ENCODE measurements at regions not wholly inside any gene's neighbourhood (a gene's known extent, or its start where the extent isn't known, plus 50 kb on each side); places are given as distances from the start of the nearest gene placed in this dataset.

- Mint-ChIP-seq H3K27ac (no peak overlapping the region), H3K36me3 (ENCODE audit: low read depth) (no peaks in the 10 kb centered on the region), H3K27me3 (peaks cover 3% of the 10 kb centered on the region), H3K4me3 (no peak overlapping the region), H3K9me3 (no peaks in the 10 kb centered on the region), H3K4me1 (no peaks in the 10 kb centered on the region)
- no peak for DNase-seq
- no peak for ATAC-seq (ENCODE audit: low read depth)
- ChIA-PET POLR2A (no interaction called here), CTCF (no interaction called here)
- TF ChIP-seq, protein P1, sequence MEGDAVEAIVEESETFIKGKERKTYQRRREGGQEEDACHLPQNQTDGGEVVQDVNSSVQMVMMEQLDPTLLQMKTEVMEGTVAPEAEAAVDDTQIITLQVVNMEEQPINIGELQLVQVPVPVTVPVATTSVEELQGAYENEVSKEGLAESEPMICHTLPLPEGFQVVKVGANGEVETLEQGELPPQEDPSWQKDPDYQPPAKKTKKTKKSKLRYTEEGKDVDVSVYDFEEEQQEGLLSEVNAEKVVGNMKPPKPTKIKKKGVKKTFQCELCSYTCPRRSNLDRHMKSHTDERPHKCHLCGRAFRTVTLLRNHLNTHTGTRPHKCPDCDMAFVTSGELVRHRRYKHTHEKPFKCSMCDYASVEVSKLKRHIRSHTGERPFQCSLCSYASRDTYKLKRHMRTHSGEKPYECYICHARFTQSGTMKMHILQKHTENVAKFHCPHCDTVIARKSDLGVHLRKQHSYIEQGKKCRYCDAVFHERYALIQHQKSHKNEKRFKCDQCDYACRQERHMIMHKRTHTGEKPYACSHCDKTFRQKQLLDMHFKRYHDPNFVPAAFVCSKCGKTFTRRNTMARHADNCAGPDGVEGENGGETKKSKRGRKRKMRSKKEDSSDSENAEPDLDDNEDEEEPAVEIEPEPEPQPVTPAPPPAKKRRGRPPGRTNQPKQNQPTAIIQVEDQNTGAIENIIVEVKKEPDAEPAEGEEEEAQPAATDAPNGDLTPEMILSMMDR (IDR thresholded peaks at IDR 0.05) = no peak
- intact Hi-C loops (cut with micrococcal nuclease) = no loop called here
These were observed 555.0 kb downstream of the MID1IP1 start for GRCh38 chrX:39356119-39356807.

DNA sequence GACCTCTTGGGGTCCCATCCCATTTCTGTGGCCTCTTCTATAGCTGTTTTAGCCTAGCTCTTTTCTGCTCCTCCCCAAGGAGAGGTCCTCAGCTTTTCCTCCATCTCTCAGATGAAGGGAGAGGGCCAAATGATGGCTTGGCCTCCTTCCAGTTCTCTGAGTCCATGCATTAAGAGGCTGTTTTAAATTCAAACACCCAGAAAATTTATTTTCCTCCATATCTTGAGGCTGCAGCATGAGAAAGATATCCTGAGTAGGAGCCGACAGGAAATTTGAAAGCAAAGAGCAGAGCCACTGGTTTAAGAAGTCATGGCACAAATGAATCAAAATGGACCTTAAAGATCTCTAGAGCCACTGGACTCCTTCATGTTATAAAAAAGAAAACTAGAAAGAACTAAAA lies 558.8 kb downstream of the MID1IP1 start:
- no peak overlapping the region for H3K27ac Mint-ChIP-seq
- ATAC-seq (ENCODE audit: low read depth) (no peak), DNase-seq (no peak)
- TF ChIP-seq, protein P1 (IDR thresholded peaks at IDR 0.05) = no peak
- H3K9me3 Mint-ChIP-seq = no peaks in the 10 kb centered on the region
- peaks cover 8% of the 10 kb centered on the region for H3K4me1 Mint-ChIP-seq
- no peak overlapping the region for H3K4me3 Mint-ChIP-seq
- intact Hi-C loops (cut with micrococcal nuclease) = no loop called here
- ChIA-PET CTCF (no interaction called here), POLR2A (no interaction called here)
- no peaks in the 10 kb centered on the region for H3K36me3 Mint-ChIP-seq (ENCODE audit: low read depth)
- peaks cover 2% of the 10 kb centered on the region for H3K27me3 Mint-ChIP-seq

DNA sequence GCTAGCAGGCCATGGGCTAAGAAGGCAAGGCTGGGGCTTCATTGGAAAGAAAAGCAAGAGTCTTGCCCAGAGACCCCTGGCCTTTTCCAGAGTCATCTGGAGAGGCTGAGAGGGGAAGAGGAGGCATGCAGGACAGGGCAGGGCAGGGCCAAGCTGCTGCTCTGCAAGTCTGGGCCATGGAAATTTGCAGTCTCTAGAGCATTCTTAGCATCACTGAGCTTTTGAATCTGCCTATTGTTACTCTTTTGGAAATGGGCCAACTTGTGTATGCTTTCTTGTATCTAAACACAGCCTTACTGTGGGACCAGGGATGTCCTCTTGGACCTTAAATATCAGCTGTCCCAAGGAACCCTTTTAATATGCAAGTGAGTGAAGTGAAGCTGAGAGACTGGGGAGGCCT lies 560.5 kb downstream of the MID1IP1 start:
- no peaks in the 10 kb centered on the region for H3K36me3 Mint-ChIP-seq (ENCODE audit: low read depth)
- peaks cover 2% of the 10 kb centered on the region for H3K27me3 Mint-ChIP-seq
- intact Hi-C loops (cut with micrococcal nuclease) = no loop called here
- no peak overlapping the region for H3K27ac Mint-ChIP-seq
- H3K4me3 Mint-ChIP-seq = no peak overlapping the region
- peaks cover 8% of the 10 kb centered on the region for H3K4me1 Mint-ChIP-seq
- H3K9me3 Mint-ChIP-seq = no peaks in the 10 kb centered on the region
- ChIA-PET CTCF (no interaction called here), POLR2A (no interaction called here)
- ATAC-seq (ENCODE audit: low read depth) (no peak), DNase-seq (no peak)
- TF ChIP-seq, protein P1 (IDR thresholded peaks at IDR 0.05) = no peak

DNA sequence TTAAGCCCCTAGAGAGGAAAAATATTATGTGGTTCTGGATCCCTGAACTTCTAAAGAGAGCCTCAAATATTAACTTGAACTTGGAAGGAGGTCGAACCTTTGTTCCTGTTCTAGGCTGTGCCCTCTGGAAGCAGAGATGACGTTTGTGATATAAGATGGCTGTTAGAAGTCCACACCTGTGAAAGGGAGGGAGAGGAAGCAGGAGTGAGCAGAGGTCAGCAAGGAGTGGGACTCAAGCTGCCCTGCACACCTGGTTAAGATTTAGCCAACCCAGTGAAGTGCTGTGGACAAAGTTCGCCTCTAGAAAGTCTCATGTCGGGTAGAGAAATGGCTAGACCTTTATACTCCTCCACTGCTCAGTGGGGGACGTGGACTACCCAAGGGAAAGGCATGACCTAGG lies 566.2 kb downstream of the MID1IP1 start:
- TF ChIP-seq, protein P1 (IDR thresholded peaks at IDR 0.05) = no peak
- Mint-ChIP-seq H3K27ac (no peak overlapping the region), H3K9me3 (no peaks in the 10 kb centered on the region), H3K27me3 (peaks cover 2% of the 10 kb centered on the region), H3K36me3 (ENCODE audit: low read depth) (no peaks in the 10 kb centered on the region), H3K4me1 (peaks cover 8% of the 10 kb centered on the region), H3K4me3 (no peak overlapping the region)
- DNase-seq (no peak), ATAC-seq (ENCODE audit: low read depth) (no peak)
- intact Hi-C loops (cut with micrococcal nuclease) = no loop called here
- CTCF ChIA-PET = no interaction called here
- POLR2A ChIA-PET = no interaction called here

DNA sequence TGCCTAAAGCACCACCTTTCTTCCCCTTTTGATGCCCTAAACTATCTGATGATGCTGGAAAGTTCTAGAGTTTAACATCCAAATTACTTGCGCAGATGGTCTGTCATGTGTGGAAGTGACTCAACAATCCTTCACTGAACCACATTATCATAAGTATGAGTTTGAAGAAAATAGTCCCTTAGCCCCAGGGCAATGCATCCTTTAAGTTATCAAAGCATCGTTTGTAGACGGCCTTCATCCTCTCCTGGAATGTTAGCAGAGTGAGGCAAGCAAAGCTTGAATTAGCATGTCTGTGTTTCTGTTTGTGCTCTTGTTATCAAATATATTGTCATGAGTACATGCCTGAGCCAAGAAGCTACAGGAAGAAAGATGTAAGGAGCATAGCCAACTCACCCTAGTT lies 570.9 kb downstream of the MID1IP1 start:
- no peaks in the 10 kb centered on the region for H3K4me1 Mint-ChIP-seq
- TF ChIP-seq, protein P1 (IDR thresholded peaks at IDR 0.05) = no peak
- ChIA-PET POLR2A (no interaction called here), CTCF (no interaction called here)
- H3K4me3 Mint-ChIP-seq = no peak overlapping the region
- ATAC-seq (ENCODE audit: low read depth) (no peak), DNase-seq (no peak)
- no peaks in the 10 kb centered on the region for H3K36me3 Mint-ChIP-seq (ENCODE audit: low read depth)
- H3K9me3 Mint-ChIP-seq = no peaks in the 10 kb centered on the region
- H3K27me3 Mint-ChIP-seq = no peaks in the 10 kb centered on the region
- H3K27ac Mint-ChIP-seq = no peak overlapping the region
- intact Hi-C loops (cut with micrococcal nuclease) = no loop called here
